GM12878 (cell line): ENCODE measurements at regions not wholly inside any gene's neighbourhood (a gene's known extent, or its start where the extent isn't known, plus 50 kb on each side); places are given as distances from the start of the nearest gene placed in this dataset.

ENCODE experiments used
- ATAC-seq: fragments of 200-7000 bp; cut with Tn5 transposase; 3 replicates; pipeline ENCODE4 v1.9.1; 2020; ENCODE audit warnings: mild to moderate bottlenecking, moderate library complexity
- BruUV-seq: library from RNA; stranded (reverse); fragments of 400-500 nt; replicated peaks from 2 replicates; lab custom pipeline; 2021; lab: Mats Ljungman, UMichigan
- CTCF ChIA-PET: fragments of 300-600 bp; sonication (Branson Sonifier 250); formaldehyde crosslinking; extraction: SDS; loops from one replicate; lab custom pipeline; 2021; ENCODE audit warnings: inconsistent platforms; lab: Yijun Ruan, JAX
- POLR2A ChIA-PET: fragments of 350-600 bp; formaldehyde crosslinking; extraction: SDS; loops from one replicate; lab custom pipeline; 2021; ENCODE audit warnings: inconsistent platforms; lab: Charles Lee
- RAD21 ChIA-PET: fragments of 300-600 bp; sonication (Branson Sonifier 250); formaldehyde crosslinking; loops from one replicate; lab custom pipeline; 2023; ENCODE audit warnings: antibody characterized with exemption; ENCODE audit not compliant: unreplicated experiment; lab: Charles Lee
- SMC1A ChIA-PET: fragments of 300-600 bp; sonication (Branson Sonifier 250); formaldehyde crosslinking; loops from one replicate; lab custom pipeline; 2023; ENCODE audit not compliant: unreplicated experiment, uncharacterized antibody; lab: Charles Lee
- DNase-seq: peaks from one replicate; pipeline ENCODE4 v3.0.0-alpha.2; 2011; ENCODE audit warnings: low read depth, low spot score
- FAIRE-seq: peaks from 3 replicates; lab custom pipeline; 2011; peaks lifted over from hg19 to GRCh38; lab: Jason Lieb, UNC
- H2AFZ ChIP-seq: 2 replicates; pipeline ENCODE4 v1.6.0; 2011; ENCODE audit warnings: low read depth, low read length, control low read depth; ENCODE audit not compliant: control insufficient read depth
- H3K27ac ChIP-seq: 2 replicates; pipeline ENCODE4 v1.5.1; 2011; ENCODE audit warnings: control low read depth; ENCODE audit not compliant: control insufficient read depth, insufficient read depth
- H3K27me3 ChIP-seq, 2 experiments: replicated peaks in 1 of 2; 2 replicates each; pipeline versions ENCODE4 v1.6.0 to v1.6.1; 2011; ENCODE audit warnings: low read length in 1 of 2; ENCODE audit not compliant: control insufficient read depth in 2 of 2, insufficient read depth in 2 of 2
- H3K36me3 ChIP-seq, 2 experiments: 2 replicates each; pipeline ENCODE4 v1.5.1; 2011; ENCODE audit warnings: low read length in 1 of 2; ENCODE audit not compliant: control insufficient read depth in 2 of 2, insufficient read depth in 2 of 2
- H3K4me1 ChIP-seq: 2 replicates; pipeline ENCODE4 v1.6.1; 2011; ENCODE audit warnings: mild to moderate bottlenecking, low read length, moderate library complexity, mixed read lengths; ENCODE audit not compliant: control insufficient read depth, insufficient read depth
- H3K4me2 ChIP-seq: 2 replicates; pipeline ENCODE4 v1.6.0; 2011; ENCODE audit warnings: control low read depth; ENCODE audit not compliant: control insufficient read depth, insufficient read depth
- H3K4me3 ChIP-seq: fragments of 200-600 bp; sonication (generic); 2 replicates; pipeline ENCODE4 v1.5.1; 2016
- H3K79me2 ChIP-seq: 2 replicates; pipeline ENCODE4 v1.6.0; 2011; ENCODE audit warnings: low read length; ENCODE audit not compliant: control insufficient read depth, insufficient read depth
- H3K9ac ChIP-seq: 2 replicates; pipeline ENCODE4 v1.8.0; 2011; ENCODE audit warnings: low read length, control low read depth, mixed read lengths; ENCODE audit not compliant: control insufficient read depth, insufficient read depth
- H3K9me3 ChIP-seq: replicated peaks from 3 replicates; pipeline ENCODE4 v1.5.1; 2011; ENCODE audit warnings: mild to moderate bottlenecking, low read length; ENCODE audit not compliant: control insufficient read depth, insufficient read depth
- H4K20me1 ChIP-seq: 2 replicates; pipeline ENCODE4 v1.6.0; 2011; ENCODE audit not compliant: control insufficient read depth, insufficient read depth
- ASH2L ChIP-seq: fragments of 300-600, 200-600 bp; sonication (generic); IDR thresholded peaks from 2 replicates; pipeline ENCODE4 v1.6.1; 2017; ENCODE audit warnings: low read depth, mild to moderate bottlenecking, borderline replicate concordance
- CEBPB ChIP-seq, 2 experiments: fragments of 150-350 bp in 1 of 2; IDR thresholded peaks; 2 replicates each; pipeline ENCODE4 v1.6.1; 2012 to 2014; ENCODE audit warnings: low read depth in 2 of 2, low read length in 2 of 2, borderline replicate concordance in 1 of 2, inconsistent platforms in 1 of 2
- HDAC2 ChIP-seq: fragments of 200-600 bp; sonication (generic); IDR thresholded peaks from 2 replicates; pipeline ENCODE4 v1.6.1; 2017
- JUNB ChIP-seq: IDR thresholded peaks from 2 replicates; pipeline ENCODE4 v1.6.1; 2016; ENCODE audit warnings: antibody characterized with exemption, mild to moderate bottlenecking
- MTA2 ChIP-seq: fragments of 450-650 bp; IDR thresholded peaks from 2 replicates; pipeline ENCODE4 v1.6.1; 2016; ENCODE audit warnings: low read depth, mild to moderate bottlenecking, moderate library complexity
- NBN ChIP-seq: fragments of 450-650 bp; IDR thresholded peaks from 2 replicates; pipeline ENCODE4 v1.6.1; 2016
- NFXL1 ChIP-seq: fragments of 450-650 bp; IDR thresholded peaks from 2 replicates; pipeline ENCODE4 v1.6.1; 2017; ENCODE audit warnings: antibody characterized with exemption, mild to moderate bottlenecking, borderline replicate concordance
- RBBP5 ChIP-seq: fragments of 200-600 bp; sonication (generic); conservative IDR thresholded peaks from 2 replicates; pipeline ENCODE4 v1.6.1; 2016
- SP1 ChIP-seq: IDR thresholded peaks from one replicate; pipeline ENCODE4 v1.6.1; 2011; ENCODE audit warnings: low read depth, low read length
- SREBF1 ChIP-seq: IDR thresholded peaks from 2 replicates; pipeline ENCODE4 v1.6.1; 2012; ENCODE audit warnings: mild to moderate bottlenecking, low read length
- ZNF207 ChIP-seq: fragments of 450-650 bp; IDR thresholded peaks from 2 replicates; pipeline ENCODE4 v1.6.1; 2014; ENCODE audit warnings: antibody characterized with exemption, mild to moderate bottlenecking, borderline replicate concordance
- ZZZ3 ChIP-seq: IDR thresholded peaks from 2 replicates; pipeline ENCODE4 v1.6.1; 2011; ENCODE audit warnings: low read depth; ENCODE audit not compliant: control insufficient read depth, insufficient read length
- WGBS: methylation state at CpG from one replicate; pipeline ENCODE4 v1.1.6; 2016; ENCODE audit warnings: low lambda C conversion rate; ENCODE audit not compliant: insufficient replicate concordance, insufficient coverage; ENCODE audit errors: missing lambda C conversion rate; 5-methylcytosine and 5-hydroxymethylcytosine counted together
- in situ Hi-C: fragments of 300-500 bp; cut with MboI; formaldehyde crosslinking; loops from 9 replicates; pipeline ENCODE4 v1.14.3; 2018; ENCODE audit warnings: mixed read lengths
- intact Hi-C: fragments of 100-400 bp; cut with micrococcal nuclease; formaldehyde crosslinking; loops from one replicate; pipeline ENCODE4 v1.14.2; 2022; ENCODE audit not compliant: unreplicated experiment
- TF ChIP-seq, protein P1 (sequence below): fragments of 450-650 bp; IDR thresholded peaks from 2 replicates; pipeline ENCODE4 v1.6.1; 2016; ENCODE audit warnings: mild to moderate bottlenecking
- TF ChIP-seq, protein P2 (sequence below): fragments of 450-650 bp; IDR thresholded peaks from 2 replicates; pipeline ENCODE4 v1.6.1; 2017; ENCODE audit warnings: mild to moderate bottlenecking, moderate library complexity
- TF ChIP-seq, protein P3 (sequence below): fragments of 450-650 bp; IDR thresholded peaks from 2 replicates; pipeline ENCODE4 v1.6.1; 2017; ENCODE audit warnings: mild to moderate bottlenecking
- TF ChIP-seq, protein P4 (sequence below): IDR thresholded peaks from 2 replicates; pipeline ENCODE4 v1.6.1; 2011; ENCODE audit warnings: borderline replicate concordance, low read depth, mild to moderate bottlenecking, moderate library complexity, low read length; ENCODE audit not compliant: insufficient read depth, poor library complexity, severe bottlenecking

DNA sequence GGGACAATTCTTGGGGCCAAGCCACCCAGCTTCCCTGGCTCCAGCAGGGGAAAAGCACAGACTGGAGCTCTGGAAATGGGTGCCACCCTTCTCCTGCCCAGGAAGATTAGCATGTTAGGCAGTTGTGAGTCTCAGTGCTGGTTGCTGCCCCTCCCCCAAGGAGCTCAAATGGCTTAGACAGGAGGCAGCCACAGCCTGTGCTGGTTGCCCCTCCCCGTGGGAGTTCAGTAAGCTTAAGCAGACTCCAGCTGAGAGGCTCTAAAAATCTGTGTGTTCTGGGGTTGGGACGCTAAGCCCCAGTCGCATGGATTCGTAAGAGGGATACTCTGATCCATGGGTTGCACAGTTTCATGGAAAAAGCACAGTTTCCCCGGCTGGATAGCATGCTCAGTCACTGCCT, 92.7 kb upstream of the NDST3 start:
- DNase-seq (no peak), FAIRE-seq (no peak), ATAC-seq (no peak)
- in situ Hi-C loops: no loop called here
- Histone ChIP-seq H2AFZ (no peak overlapping the region), H3K4me2 (no peak overlapping the region), H3K4me1 (no peaks in the 10 kb centered on the region), H3K36me3 (no peaks in the 10 kb centered on the region), H3K79me2 (no peaks in the 10 kb centered on the region), H3K9me3 (no peaks in the 10 kb centered on the region), H3K9ac (no peak overlapping the region), H4K20me1 (no peaks in the 10 kb centered on the region), H3K4me3 (no peak overlapping the region), H3K27ac (no peak overlapping the region), H3K27me3 (no peaks in the 10 kb centered on the region)
- RAD21 ChIA-PET: no interaction called here
- no TSS peak for BruUV-seq
- 15% methylated on average over 5 of the region's 5 CpGs for WGBS
- intact Hi-C loops: no loop called here
- SMC1A ChIA-PET: no interaction called here
- POLR2A ChIA-PET: no interaction called here
- CTCF ChIA-PET: no interaction called here
- TF ChIP-seq, protein P1, sequence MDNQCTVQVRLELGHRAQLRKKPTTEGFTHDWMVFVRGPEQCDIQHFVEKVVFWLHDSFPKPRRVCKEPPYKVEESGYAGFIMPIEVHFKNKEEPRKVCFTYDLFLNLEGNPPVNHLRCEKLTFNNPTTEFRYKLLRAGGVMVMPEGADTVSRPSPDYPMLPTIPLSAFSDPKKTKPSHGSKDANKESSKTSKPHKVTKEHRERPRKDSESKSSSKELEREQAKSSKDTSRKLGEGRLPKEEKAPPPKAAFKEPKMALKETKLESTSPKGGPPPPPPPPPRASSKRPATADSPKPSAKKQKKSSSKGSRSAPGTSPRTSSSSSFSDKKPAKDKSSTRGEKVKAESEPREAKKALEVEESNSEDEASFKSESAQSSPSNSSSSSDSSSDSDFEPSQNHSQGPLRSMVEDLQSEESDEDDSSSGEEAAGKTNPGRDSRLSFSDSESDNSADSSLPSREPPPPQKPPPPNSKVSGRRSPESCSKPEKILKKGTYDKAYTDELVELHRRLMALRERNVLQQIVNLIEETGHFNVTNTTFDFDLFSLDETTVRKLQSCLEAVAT: no peak
- TF ChIP-seq ASH2L: no peak
- no peak for TF ChIP-seq RBBP5
- TF ChIP-seq, protein P2, sequence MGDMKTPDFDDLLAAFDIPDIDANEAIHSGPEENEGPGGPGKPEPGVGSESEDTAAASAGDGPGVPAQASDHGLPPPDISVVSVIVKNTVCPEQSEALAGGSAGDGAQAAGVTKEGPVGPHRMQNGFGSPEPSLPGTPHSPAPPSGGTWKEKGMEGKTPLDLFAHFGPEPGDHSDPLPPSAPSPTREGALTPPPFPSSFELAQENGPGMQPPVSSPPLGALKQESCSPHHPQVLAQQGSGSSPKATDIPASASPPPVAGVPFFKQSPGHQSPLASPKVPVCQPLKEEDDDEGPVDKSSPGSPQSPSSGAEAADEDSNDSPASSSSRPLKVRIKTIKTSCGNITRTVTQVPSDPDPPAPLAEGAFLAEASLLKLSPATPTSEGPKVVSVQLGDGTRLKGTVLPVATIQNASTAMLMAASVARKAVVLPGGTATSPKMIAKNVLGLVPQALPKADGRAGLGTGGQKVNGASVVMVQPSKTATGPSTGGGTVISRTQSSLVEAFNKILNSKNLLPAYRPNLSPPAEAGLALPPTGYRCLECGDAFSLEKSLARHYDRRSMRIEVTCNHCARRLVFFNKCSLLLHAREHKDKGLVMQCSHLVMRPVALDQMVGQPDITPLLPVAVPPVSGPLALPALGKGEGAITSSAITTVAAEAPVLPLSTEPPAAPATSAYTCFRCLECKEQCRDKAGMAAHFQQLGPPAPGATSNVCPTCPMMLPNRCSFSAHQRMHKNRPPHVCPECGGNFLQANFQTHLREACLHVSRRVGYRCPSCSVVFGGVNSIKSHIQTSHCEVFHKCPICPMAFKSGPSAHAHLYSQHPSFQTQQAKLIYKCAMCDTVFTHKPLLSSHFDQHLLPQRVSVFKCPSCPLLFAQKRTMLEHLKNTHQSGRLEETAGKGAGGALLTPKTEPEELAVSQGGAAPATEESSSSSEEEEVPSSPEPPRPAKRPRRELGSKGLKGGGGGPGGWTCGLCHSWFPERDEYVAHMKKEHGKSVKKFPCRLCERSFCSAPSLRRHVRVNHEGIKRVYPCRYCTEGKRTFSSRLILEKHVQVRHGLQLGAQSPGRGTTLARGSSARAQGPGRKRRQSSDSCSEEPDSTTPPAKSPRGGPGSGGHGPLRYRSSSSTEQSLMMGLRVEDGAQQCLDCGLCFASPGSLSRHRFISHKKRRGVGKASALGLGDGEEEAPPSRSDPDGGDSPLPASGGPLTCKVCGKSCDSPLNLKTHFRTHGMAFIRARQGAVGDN: no peak
- no peak for TF ChIP-seq ZZZ3
- no peak for TF ChIP-seq NBN
- TF ChIP-seq NFXL1: no peak
- TF ChIP-seq SREBF1: no peak
- TF ChIP-seq JUNB: no peak
- TF ChIP-seq, protein P3, sequence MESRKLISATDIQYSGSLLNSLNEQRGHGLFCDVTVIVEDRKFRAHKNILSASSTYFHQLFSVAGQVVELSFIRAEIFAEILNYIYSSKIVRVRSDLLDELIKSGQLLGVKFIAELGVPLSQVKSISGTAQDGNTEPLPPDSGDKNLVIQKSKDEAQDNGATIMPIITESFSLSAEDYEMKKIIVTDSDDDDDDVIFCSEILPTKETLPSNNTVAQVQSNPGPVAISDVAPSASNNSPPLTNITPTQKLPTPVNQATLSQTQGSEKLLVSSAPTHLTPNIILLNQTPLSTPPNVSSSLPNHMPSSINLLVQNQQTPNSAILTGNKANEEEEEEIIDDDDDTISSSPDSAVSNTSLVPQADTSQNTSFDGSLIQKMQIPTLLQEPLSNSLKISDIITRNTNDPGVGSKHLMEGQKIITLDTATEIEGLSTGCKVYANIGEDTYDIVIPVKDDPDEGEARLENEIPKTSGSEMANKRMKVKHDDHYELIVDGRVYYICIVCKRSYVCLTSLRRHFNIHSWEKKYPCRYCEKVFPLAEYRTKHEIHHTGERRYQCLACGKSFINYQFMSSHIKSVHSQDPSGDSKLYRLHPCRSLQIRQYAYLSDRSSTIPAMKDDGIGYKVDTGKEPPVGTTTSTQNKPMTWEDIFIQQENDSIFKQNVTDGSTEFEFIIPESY: no peak
- TF ChIP-seq, protein P4, sequence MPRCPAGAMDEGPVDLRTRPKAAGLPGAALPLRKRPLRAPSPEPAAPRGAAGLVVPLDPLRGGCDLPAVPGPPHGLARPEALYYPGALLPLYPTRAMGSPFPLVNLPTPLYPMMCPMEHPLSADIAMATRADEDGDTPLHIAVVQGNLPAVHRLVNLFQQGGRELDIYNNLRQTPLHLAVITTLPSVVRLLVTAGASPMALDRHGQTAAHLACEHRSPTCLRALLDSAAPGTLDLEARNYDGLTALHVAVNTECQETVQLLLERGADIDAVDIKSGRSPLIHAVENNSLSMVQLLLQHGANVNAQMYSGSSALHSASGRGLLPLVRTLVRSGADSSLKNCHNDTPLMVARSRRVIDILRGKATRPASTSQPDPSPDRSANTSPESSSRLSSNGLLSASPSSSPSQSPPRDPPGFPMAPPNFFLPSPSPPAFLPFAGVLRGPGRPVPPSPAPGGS: no peak
- no peak for TF ChIP-seq HDAC2
- no peak for TF ChIP-seq SP1
- no peak for TF ChIP-seq CEBPB (IDR thresholded peaks at IDR 0.05; ENCODE audit: borderline replicate concordance in 1 of 2, low read depth in 2 of 2, low read length in 2 of 2)
- TF ChIP-seq MTA2: no peak
- TF ChIP-seq ZNF207: no peak
